Spleen (tissue), 7 donors: ENCODE measurements at regions not wholly inside any gene's neighbourhood (a gene's known extent, or its start where the extent isn't known, plus 50 kb on each side); places are given as distances from the start of the nearest gene placed in this dataset.

ENCODE experiments used
- CTCF ChIP-seq, 11 experiments: fragments of 200-600 bp in 7 of 11; fragments of 450-650 bp in 4 of 11; sonication (generic) in 4 of 11; IDR thresholded peaks in 8 of 11; conservative IDR thresholded peaks in 3 of 11; 1 replicate in 7 of 11; 2 replicates in 4 of 11; pipeline versions ENCODE4 v1.4.0 to v1.8.0; 2016 to 2021; ENCODE audit warnings: antibody characterized with exemption in 11 of 11, inconsistent platforms in 4 of 11, mild to moderate bottlenecking in 1 of 11
- POLR2A ChIP-seq, 3 donors: fragments of 450-650 bp; IDR thresholded peaks; one replicate each; pipeline ENCODE4 v1.5.1; 2017; ENCODE audit warnings: antibody characterized with exemption in 3 of 3, mild to moderate bottlenecking in 1 of 3
- POLR2AphosphoS5 ChIP-seq, 3 donors: sonication (generic); formaldehyde crosslinking; IDR thresholded peaks; one replicate each; pipeline ENCODE4 v1.5.1; 2017; ENCODE audit warnings: antibody characterized with exemption in 3 of 3
- donor health status: DM: no; HTN: no; CAD: no; lungs with moderate emphysema.
- donor health status: DM: no; HTN: no; CAD: no.
- donor health status: DM: no; HTN: no; CAD: no.

GRCh38 chr14:96997269-96997668 lies 200.1 kb downstream of the VRK1 start:
- TF ChIP-seq CTCF (IDR thresholded peaks at IDR 0.05 in 8 of 11, conservative IDR thresholded peaks at IDR 0.05 in 3 of 11) (no peak), POLR2A (IDR thresholded peaks at IDR 0.05) (no peak), POLR2AphosphoS5 (IDR thresholded peaks at IDR 0.05) (no peak)
